ENCODE measurements at regions not wholly inside any gene's neighbourhood (a gene's known extent, or its start where the extent isn't known, plus 50 kb on each side); places are given as distances from the start of the nearest gene placed in this dataset.

DNA sequence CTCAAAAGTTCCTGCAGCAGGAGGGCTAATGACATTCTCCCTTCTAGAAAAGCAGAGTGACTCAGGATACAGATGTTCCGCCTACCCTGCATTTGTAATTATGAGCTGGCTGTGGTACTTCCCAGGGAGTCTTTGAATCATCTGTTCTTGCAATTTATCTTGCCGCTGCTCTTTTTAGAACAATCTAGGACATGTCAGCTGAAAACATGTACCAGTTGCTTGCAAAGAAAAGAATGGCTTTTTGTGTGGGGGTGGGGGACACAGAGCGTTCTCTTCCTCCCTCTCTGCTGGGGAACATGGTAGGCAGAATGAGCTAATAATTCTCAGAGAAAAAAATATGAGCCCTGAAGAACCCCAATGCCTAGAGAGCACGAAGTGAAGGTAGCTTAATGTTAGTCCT is 51.7 kb upstream of the TUT7 start:
- DNase-seq, result no peak

DNA sequence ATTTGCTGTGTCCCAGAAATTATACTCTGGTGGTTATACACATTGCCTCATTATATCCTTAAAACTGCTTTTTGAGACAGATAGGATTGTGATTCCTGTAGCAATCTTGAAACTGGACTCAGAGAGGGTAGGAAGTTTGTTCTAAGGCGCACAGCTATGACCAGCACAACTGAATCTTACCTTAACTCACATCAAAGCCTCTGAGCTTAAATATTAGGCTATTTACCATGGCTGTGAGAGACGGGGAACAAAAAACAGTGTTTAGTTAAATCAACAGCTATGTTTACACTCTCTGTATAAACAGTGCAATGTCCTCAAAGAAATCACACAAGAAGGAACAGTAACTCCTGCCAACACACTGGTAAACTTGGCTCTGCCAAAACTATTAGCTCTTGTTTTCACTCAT is 50.9 kb upstream of the TUT7 start:
- no peak for DNase-seq
